Keratinocyte (primary cell): ENCODE measurements at regions not wholly inside any gene's neighbourhood (a gene's known extent, or its start where the extent isn't known, plus 50 kb on each side); places are given as distances from the start of the nearest gene placed in this dataset.

Experiments used
- DNase-seq: peaks from one replicate; pipeline ENCODE4 v3.0.0-alpha.2; 2011; ENCODE audit warnings: low read depth, missing footprints, low spot score
- FAIRE-seq: peaks from 2 replicates; lab custom pipeline; 2011; peaks lifted over from hg19 to GRCh38; lab: Jason Lieb, UNC
- H2AFZ ChIP-seq: 2 replicates; pipeline ENCODE4 v1.6.0; 2012; ENCODE audit warnings: low read length, control low read depth, inconsistent platforms; ENCODE audit not compliant: control insufficient read depth
- H3K27ac ChIP-seq: 2 replicates; pipeline ENCODE4 v1.5.1; 2011; ENCODE audit warnings: low read length; ENCODE audit not compliant: control insufficient read depth, insufficient read depth
- H3K27me3 ChIP-seq: 3 replicates; pipeline ENCODE4 v1.6.0; 2011; ENCODE audit warnings: low read length; ENCODE audit not compliant: control insufficient read depth, insufficient read depth; ENCODE audit errors: extremely low read depth
- H3K36me3 ChIP-seq, 2 experiments: 2 replicates in 1 of 2; 3 replicates in 1 of 2; pipeline ENCODE4 v1.5.1; 2011; ENCODE audit warnings: low read length in 2 of 2, mild to moderate bottlenecking in 1 of 2; ENCODE audit not compliant: control insufficient read depth in 2 of 2, insufficient read depth in 2 of 2; ENCODE audit errors: extremely low read depth in 1 of 2
- H3K4me1 ChIP-seq: 3 replicates; pipeline ENCODE4 v1.5.1; 2011; ENCODE audit warnings: low read length; ENCODE audit not compliant: control insufficient read depth, insufficient read depth; ENCODE audit errors: extremely low read depth
- H3K4me2 ChIP-seq: 3 replicates; pipeline ENCODE4 v1.6.0; 2011; ENCODE audit warnings: low read depth, low read length; ENCODE audit not compliant: control insufficient read depth, insufficient read depth; ENCODE audit errors: extremely low read depth
- H3K4me3 ChIP-seq, 3 experiments: fragments of 200-600 bp in 1 of 3; sonication (generic) in 1 of 3; 2 replicates in 2 of 3; 3 replicates in 1 of 3; pipeline ENCODE4 v1.5.1; 2011 to 2016; ENCODE audit warnings: low read length in 3 of 3, mild to moderate bottlenecking in 3 of 3, control low read depth in 2 of 3, inconsistent platforms in 1 of 3, low read depth in 1 of 3, mixed read lengths in 1 of 3, mixed run types in 1 of 3, moderate library complexity in 1 of 3; ENCODE audit not compliant: control insufficient read depth in 2 of 3, insufficient read depth in 2 of 3; ENCODE audit errors: extremely low read depth in 1 of 3
- H3K79me2 ChIP-seq: 2 replicates; pipeline ENCODE4 v1.6.0; 2012; ENCODE audit warnings: low read length; ENCODE audit not compliant: control insufficient read depth, insufficient read depth
- H3K9ac ChIP-seq: 3 replicates; pipeline ENCODE4 v1.6.0; 2011; ENCODE audit warnings: low read length; ENCODE audit not compliant: control insufficient read depth, insufficient read depth; ENCODE audit errors: extremely low read depth
- H3K9me1 ChIP-seq: 3 replicates; pipeline ENCODE4 v1.6.0; 2011; ENCODE audit warnings: low read length; ENCODE audit not compliant: control insufficient read depth, insufficient read depth; ENCODE audit errors: extremely low read depth
- H3K9me3 ChIP-seq: 2 replicates; pipeline ENCODE4 v1.5.1; 2012; ENCODE audit warnings: low read depth, low read length; ENCODE audit not compliant: control insufficient read depth
- H4K20me1 ChIP-seq: 3 replicates; pipeline ENCODE4 v1.6.0; 2011; ENCODE audit warnings: low read length; ENCODE audit not compliant: control insufficient read depth, insufficient read depth; ENCODE audit errors: extremely low read depth
- CTCF ChIP-seq, 3 experiments: IDR thresholded peaks in 1 of 3; conservative IDR thresholded peaks in 1 of 3; optimal IDR thresholded peaks in 1 of 3; 2 replicates in 2 of 3; 3 replicates in 1 of 3; pipeline versions ENCODE3 to v1.5.1; 2011; ENCODE audit warnings: low read length in 3 of 3, mild to moderate bottlenecking in 3 of 3, moderate library complexity in 2 of 3, control low read depth in 1 of 3, inconsistent platforms in 1 of 3; ENCODE audit not compliant: insufficient read depth in 2 of 3; ENCODE audit errors: extremely low read depth in 1 of 3
- EZH2 ChIP-seq: IDR thresholded peaks from one replicate; pipeline ENCODE4 v1.6.1; 2012; ENCODE audit warnings: inconsistent platforms, mild to moderate bottlenecking, low read length, moderate library complexity
- dilution Hi-C: fragments of 300-500 bp; cut with MboI; formaldehyde crosslinking; loops from one replicate; pipeline ENCODE4 v1.7.0; 2020; ENCODE audit warnings: low sequenced_read_pairs; ENCODE audit not compliant: extremely low pct_ligation_motif_present

- dilution Hi-C loops, result no loop called here
- Histone ChIP-seq H3K27ac (peak overlapping the region; percentile 26), H3K79me2 (no peaks in the 10 kb centered on the region)
Measured at GRCh38 chr13:90447734-90448101, 899.8 kb upstream of the MIR17HG start.

GRCh38 chr13:90448466-90449037, 898.9 kb upstream of the MIR17HG start:
- Histone ChIP-seq H2AFZ (peak overlapping the region; percentile 40), H3K36me3 (no peaks in the 10 kb centered on the region), H3K4me1 (peaks cover 35% of the 10 kb centered on the region), H3K9me1 (no peaks in the 10 kb centered on the region), H3K9me3 (peaks cover 2% of the 10 kb centered on the region), H3K79me2 (no peaks in the 10 kb centered on the region), H3K4me3 (no peak overlapping the region), H3K27me3 (no peaks in the 10 kb centered on the region), H3K9ac (no peak overlapping the region), H3K27ac (no peak overlapping the region), H4K20me1 (no peaks in the 10 kb centered on the region), H3K4me2 (no peak overlapping the region)
- no peak for FAIRE-seq
- TF ChIP-seq CTCF (optimal IDR thresholded peaks at IDR 0.05 in 1 of 3, IDR thresholded peaks at IDR 0.05 in 1 of 3, conservative IDR thresholded peaks at IDR 0.05 in 1 of 3; ENCODE audit: extremely low read depth in 1 of 3, insufficient read depth in 2 of 3, low read length in 3 of 3), result no peak
- no peak for TF ChIP-seq EZH2
- DNase-seq, result no peak
- dilution Hi-C loops, result no loop called here

More at GRCh38 chr13:90447734-90448101, 899.8 kb upstream of the MIR17HG start:
- peaks cover 2% of the 10 kb centered on the region for H3K9me3 ChIP-seq
- no peaks in the 10 kb centered on the region for H3K9me1 ChIP-seq
- no peaks in the 10 kb centered on the region for H3K27me3 ChIP-seq
- H3K36me3 ChIP-seq, result no peaks in the 10 kb centered on the region
- no peak for TF ChIP-seq EZH2
- no peak for TF ChIP-seq CTCF (optimal IDR thresholded peaks at IDR 0.05 in 1 of 3, IDR thresholded peaks at IDR 0.05 in 1 of 3, conservative IDR thresholded peaks at IDR 0.05 in 1 of 3; ENCODE audit: extremely low read depth in 1 of 3, insufficient read depth in 2 of 3, low read length in 3 of 3)
- DNase-seq (peak; percentile 11), FAIRE-seq (peak; percentile 82)
- peaks cover 35% of the 10 kb centered on the region for H3K4me1 ChIP-seq
- H3K4me3 ChIP-seq, result no peak overlapping the region
- peak overlapping the region; percentile 66 for H2AFZ ChIP-seq
- H3K9ac ChIP-seq, result no peak overlapping the region
- no peaks in the 10 kb centered on the region for H4K20me1 ChIP-seq
- peak overlapping the region; percentile 19 for H3K4me2 ChIP-seq
